Body of pancreas (tissue), 4 donors: ENCODE measurements at regions not wholly inside any gene's neighbourhood (a gene's known extent, or its start where the extent isn't known, plus 50 kb on each side); places are given as distances from the start of the nearest gene placed in this dataset.

Experiments
- CTCF ChIP-seq, 7 experiments: fragments of 450-650 bp in 4 of 7; fragments of 200-600 bp in 3 of 7; sonication (generic) in 3 of 7; IDR thresholded peaks; one replicate each; pipeline ENCODE4 v1.5.1; 2016 to 2019; ENCODE audit warnings: antibody characterized with exemption in 7 of 7
- POLR2A ChIP-seq, 3 donors: fragments of 450-650 bp; IDR thresholded peaks; one replicate each; pipeline ENCODE4 v1.6.1; 2016; ENCODE audit warnings: antibody characterized with exemption in 3 of 3, mild to moderate bottlenecking in 2 of 3

GRCh38 chr5:145562931-145563330, 272.2 kb downstream of the PRELID2 start:
- no peak for TF ChIP-seq POLR2A (IDR thresholded peaks at IDR 0.05)
- no peak for TF ChIP-seq CTCF (IDR thresholded peaks at IDR 0.05)
